ENCODE measurements at regions not wholly inside any gene's neighbourhood (a gene's known extent, or its start where the extent isn't known, plus 50 kb on each side); places are given as distances from the start of the nearest gene placed in this dataset.

DNA sequence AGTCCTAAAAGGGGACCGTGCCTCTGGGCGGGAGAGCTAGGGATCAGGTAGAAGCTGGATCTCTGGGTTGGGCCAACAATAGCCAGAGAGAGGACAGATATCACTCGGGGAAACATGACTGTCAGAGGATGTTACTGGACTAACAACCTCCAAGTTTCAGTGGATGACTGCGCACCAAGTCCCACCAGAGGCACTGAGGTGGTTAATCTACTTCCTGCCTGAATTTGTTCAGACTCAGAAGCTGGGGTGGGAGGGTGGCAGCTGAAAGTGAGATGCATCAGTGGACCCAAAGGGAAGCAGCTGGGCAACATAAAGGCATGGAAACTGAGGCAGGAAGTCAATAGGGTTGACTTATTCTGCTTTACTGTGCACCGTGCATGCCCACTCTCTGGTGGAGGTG, 130.1 kb upstream of the SLC44A1 start:
- Mint-ChIP-seq H3K27me3 (ENCODE audit: unreplicated experiment) (peaks cover 5% of the 10 kb centered on the region), H3K27ac (ENCODE audit: unreplicated experiment) (no peak overlapping the region), H3K36me3 (ENCODE audit: unreplicated experiment) (no peaks in the 10 kb centered on the region), H3K4me1 (ENCODE audit: low read depth, unreplicated experiment) (peaks cover 3% of the 10 kb centered on the region), H3K9me3 (ENCODE audit: unreplicated experiment) (peaks cover 3% of the 10 kb centered on the region), H3K4me3 (ENCODE audit: unreplicated experiment) (no peak overlapping the region)
- no peak for DNase-seq
- TF ChIP-seq, protein P1, sequence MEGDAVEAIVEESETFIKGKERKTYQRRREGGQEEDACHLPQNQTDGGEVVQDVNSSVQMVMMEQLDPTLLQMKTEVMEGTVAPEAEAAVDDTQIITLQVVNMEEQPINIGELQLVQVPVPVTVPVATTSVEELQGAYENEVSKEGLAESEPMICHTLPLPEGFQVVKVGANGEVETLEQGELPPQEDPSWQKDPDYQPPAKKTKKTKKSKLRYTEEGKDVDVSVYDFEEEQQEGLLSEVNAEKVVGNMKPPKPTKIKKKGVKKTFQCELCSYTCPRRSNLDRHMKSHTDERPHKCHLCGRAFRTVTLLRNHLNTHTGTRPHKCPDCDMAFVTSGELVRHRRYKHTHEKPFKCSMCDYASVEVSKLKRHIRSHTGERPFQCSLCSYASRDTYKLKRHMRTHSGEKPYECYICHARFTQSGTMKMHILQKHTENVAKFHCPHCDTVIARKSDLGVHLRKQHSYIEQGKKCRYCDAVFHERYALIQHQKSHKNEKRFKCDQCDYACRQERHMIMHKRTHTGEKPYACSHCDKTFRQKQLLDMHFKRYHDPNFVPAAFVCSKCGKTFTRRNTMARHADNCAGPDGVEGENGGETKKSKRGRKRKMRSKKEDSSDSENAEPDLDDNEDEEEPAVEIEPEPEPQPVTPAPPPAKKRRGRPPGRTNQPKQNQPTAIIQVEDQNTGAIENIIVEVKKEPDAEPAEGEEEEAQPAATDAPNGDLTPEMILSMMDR (IDR thresholded peaks at IDR 0.05; ENCODE audit: partially characterized antibody, unreplicated experiment) = no peak

DNA sequence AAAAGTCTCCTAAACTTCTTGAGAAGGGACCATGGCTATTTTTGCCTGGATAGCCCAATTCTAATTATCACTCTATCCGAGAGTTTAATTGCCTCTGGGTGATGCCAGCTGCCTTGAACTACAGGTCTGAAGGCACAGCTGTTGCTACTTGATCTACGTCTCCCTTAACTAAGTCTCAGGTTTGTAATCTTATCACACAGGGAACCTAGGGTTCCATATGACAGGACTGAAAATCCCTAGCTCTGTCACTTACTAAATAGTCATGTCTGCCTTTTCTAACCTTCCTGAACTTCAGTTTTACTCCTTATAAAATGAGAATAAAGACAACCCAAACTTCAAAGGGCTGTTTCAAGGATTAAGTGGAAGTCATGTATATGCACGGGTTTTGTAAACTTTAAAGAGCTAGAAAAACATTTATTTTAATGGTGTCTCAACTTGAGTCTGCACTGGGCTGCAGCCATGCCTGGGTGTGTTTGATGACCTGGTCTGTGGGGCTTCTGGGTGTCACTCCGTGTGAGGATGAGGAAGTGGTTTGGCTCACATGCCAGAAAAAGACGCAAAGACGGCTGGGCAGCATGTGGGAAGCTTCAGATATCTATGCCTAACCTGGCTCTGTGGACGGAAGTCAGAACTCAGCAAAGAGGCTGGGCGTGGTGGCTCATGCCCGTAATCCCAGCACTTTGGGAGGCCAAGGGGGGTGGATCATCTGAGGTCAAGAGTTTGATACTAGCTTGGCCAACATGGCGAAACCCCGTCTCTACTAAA, 129.3 kb upstream of the SLC44A1 start:
- peaks cover 3% of the 10 kb centered on the region for H3K27me3 Mint-ChIP-seq (ENCODE audit: unreplicated experiment)
- peaks cover 3% of the 10 kb centered on the region for H3K4me1 Mint-ChIP-seq (ENCODE audit: low read depth, unreplicated experiment)
- H3K4me3 Mint-ChIP-seq (ENCODE audit: unreplicated experiment) = no peak overlapping the region
- H3K36me3 Mint-ChIP-seq (ENCODE audit: unreplicated experiment) = no peaks in the 10 kb centered on the region
- TF ChIP-seq, protein P1 (IDR thresholded peaks at IDR 0.05; ENCODE audit: partially characterized antibody, unreplicated experiment) = no peak
- DNase-seq = no peak
- H3K27ac Mint-ChIP-seq (ENCODE audit: unreplicated experiment) = no peak overlapping the region
- H3K9me3 Mint-ChIP-seq (ENCODE audit: unreplicated experiment) = peaks cover 3% of the 10 kb centered on the region

DNA sequence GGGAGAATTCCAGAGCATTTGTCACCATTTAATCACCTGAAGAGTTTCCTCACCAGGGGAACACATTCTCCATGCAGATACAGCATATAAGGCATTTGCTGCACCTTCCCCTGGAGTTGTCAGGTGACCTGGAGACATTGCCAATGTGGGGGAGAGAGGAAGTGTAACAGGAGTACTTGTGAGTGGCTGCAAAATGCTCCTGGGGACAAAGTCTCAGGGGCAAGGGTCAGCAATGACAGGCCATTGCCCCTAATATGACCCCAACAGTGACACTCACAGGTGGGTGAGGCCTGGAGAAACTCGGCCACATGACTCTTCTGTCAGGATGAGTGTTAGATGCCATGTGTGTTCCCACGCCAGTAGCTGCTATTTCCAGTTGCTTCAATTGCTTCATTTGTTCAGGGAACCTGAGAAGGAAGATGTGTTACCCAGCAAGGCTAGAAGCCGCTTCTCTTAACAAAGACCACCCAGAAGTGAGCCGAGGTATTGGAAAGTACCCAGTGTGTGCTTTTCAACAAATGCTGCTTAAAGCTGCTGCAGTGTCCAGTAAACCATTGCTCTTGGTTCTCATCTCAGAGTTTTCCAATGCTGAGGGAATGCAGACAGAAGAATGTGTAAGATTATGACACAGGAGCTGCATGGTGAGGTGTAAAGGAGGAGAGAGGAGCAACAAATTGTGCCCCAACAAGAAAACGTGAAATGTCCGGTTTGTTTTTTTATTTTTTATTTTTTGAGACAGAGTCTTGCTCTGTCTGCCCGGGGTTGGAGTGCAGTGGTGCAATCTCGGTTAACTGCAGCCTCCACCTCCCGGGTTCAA, 128.2 kb upstream of the SLC44A1 start:
- DNase-seq = no peak

DNA sequence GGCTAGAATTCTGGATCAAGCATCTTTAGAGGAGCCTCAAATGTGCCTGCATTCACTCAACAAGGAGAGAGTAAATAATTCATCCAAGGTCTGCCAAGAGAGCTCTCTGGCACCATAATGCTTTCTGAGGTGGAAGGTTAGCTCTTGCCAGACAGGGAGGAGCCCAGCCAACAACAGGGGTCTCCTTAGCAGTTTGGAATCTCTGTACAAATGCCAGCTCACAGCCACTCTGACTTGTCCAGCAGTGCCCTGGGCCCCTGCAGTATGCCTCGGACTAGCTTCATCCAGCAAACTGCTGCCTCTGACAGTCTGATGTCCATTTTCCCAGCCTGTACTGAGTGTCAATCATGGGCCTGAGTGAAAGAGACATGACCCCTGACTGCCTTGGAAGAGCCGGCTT, 127.2 kb upstream of the SLC44A1 start:
- DNase-seq = no peak
- Mint-ChIP-seq H3K4me3 (ENCODE audit: unreplicated experiment) (no peak overlapping the region), H3K9me3 (ENCODE audit: unreplicated experiment) (peaks cover 9% of the 10 kb centered on the region), H3K4me1 (ENCODE audit: low read depth, unreplicated experiment) (peaks cover 16% of the 10 kb centered on the region), H3K27me3 (ENCODE audit: unreplicated experiment) (peaks cover 3% of the 10 kb centered on the region), H3K27ac (ENCODE audit: unreplicated experiment) (no peak overlapping the region), H3K36me3 (ENCODE audit: unreplicated experiment) (no peaks in the 10 kb centered on the region)
- TF ChIP-seq, protein P1 (IDR thresholded peaks at IDR 0.05; ENCODE audit: partially characterized antibody, unreplicated experiment) = no peak

More for the DNA sequence above, 128.2 kb upstream of the SLC44A1 start:
- Mint-ChIP-seq H3K9me3 (ENCODE audit: unreplicated experiment) (peaks cover 3% of the 10 kb centered on the region), H3K27me3 (ENCODE audit: unreplicated experiment) (peaks cover 3% of the 10 kb centered on the region), H3K4me1 (ENCODE audit: low read depth, unreplicated experiment) (peaks cover 7% of the 10 kb centered on the region), H3K4me3 (ENCODE audit: unreplicated experiment) (no peak overlapping the region), H3K27ac (ENCODE audit: unreplicated experiment) (no peak overlapping the region), H3K36me3 (ENCODE audit: unreplicated experiment) (no peaks in the 10 kb centered on the region)
- TF ChIP-seq, protein P1 (IDR thresholded peaks at IDR 0.05; ENCODE audit: partially characterized antibody, unreplicated experiment) = no peak

DNA sequence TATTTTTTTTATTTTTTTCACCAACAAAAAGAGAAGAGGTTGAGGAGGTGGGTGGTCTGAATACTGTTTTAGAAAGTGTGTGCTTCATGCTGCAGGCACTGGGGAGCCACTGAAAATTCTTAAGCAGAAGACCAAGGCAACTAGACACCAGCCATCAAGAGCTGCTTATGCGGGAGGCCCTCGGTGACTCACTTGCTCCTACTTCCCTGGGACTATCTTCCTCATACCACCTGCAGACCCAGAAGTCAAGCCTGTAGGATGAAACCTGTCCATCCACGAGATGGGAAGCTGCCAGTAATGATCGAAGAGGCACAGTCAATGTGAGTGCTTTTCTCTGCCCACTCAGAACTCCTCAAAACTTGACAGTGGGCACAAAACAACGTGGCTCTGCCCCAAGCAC, 125.8 kb upstream of the SLC44A1 start:
- TF ChIP-seq, protein P1 (IDR thresholded peaks at IDR 0.05; ENCODE audit: partially characterized antibody, unreplicated experiment) = no peak
- Mint-ChIP-seq H3K9me3 (ENCODE audit: unreplicated experiment) (peaks cover 10% of the 10 kb centered on the region), H3K4me3 (ENCODE audit: unreplicated experiment) (no peak overlapping the region), H3K4me1 (ENCODE audit: low read depth, unreplicated experiment) (peaks cover 19% of the 10 kb centered on the region), H3K27me3 (ENCODE audit: unreplicated experiment) (peaks cover 3% of the 10 kb centered on the region), H3K27ac (ENCODE audit: unreplicated experiment) (no peak overlapping the region), H3K36me3 (ENCODE audit: unreplicated experiment) (no peaks in the 10 kb centered on the region)
- DNase-seq = no peak

All from glutamatergic neuron (in vitro differentiated cells).